Heart left ventricle (tissue), 13 donors: ENCODE measurements at regions not wholly inside any gene's neighbourhood (a gene's known extent, or its start where the extent isn't known, plus 50 kb on each side); places are given as distances from the start of the nearest gene placed in this dataset.

ENCODE experiments used
- CTCF ChIP-seq, 12 donors: fragments of 200-600 bp; sonication (generic) in 4 of 12; IDR thresholded peaks; one replicate each; pipeline versions ENCODE4 v1.5.0 to v1.8.0; 2018 to 2022; ENCODE audit warnings: antibody characterized with exemption in 12 of 12, mild to moderate bottlenecking in 5 of 12
- POLR2A ChIP-seq, 2 donors: fragments of 450-650 bp; IDR thresholded peaks; one replicate each; pipeline ENCODE4 v1.6.1; 2017; ENCODE audit warnings: antibody characterized with exemption in 2 of 2, mild to moderate bottlenecking in 2 of 2, moderate library complexity in 2 of 2
- donor health status: ischemic (EF 13 %, LVEDD 7.1; RV severe dilation, severe dysfunction).
- donor health status: DM: no; HTN: yes; CAD: no.
- donor health status: DM: no; HTN: no; CAD: no.
- donor health status: ischemic (EF 25% LVEDD 6.9; RV normal size, moderate dysfunction).
- donor health status: ischemic (EF 25% LVEDD 5.7; RV mildly dilated, moderate dysfunction).
- donor health status: ischemic (EF 35%, LVEDD 5.7; RV mildly dilated, moderate dysfunction).
- donor health status: nonischemic (EF 11% LVEDD 7.7; RV severe dilation, severe dysfunction).
- donor health status: DM: yes; HTN: yes; CAD: no.
- donor health status: PGD.
- donor health status: ischemic (EF 29% LVEDD 5.4; RV normal size, mild dysfunction).
- donor health status: nonischemic (EF 23%, LVEDD 6.1; RV moderate dilation, normal function).

GRCh38 chr16:61007694-61008093, 1028.5 kb downstream of the CDH8 start:
- TF ChIP-seq POLR2A (IDR thresholded peaks at IDR 0.05) (no peak), CTCF (IDR thresholded peaks at IDR 0.05) (no peak)
